Cardiac fibroblast (primary cell): ENCODE measurements at regions not wholly inside any gene's neighbourhood (a gene's known extent, or its start where the extent isn't known, plus 50 kb on each side); places are given as distances from the start of the nearest gene placed in this dataset.

Source experiments
- DNase-seq, 2 donors: peaks; one replicate each; pipeline versions ENCODE4 v3.0.0 to v3.0.0-alpha.2; 2010; ENCODE audit warnings: low read depth in 2 of 2
- H3K4me3 ChIP-seq, 2 donors: replicated peaks in 1 of 2; 1 replicate in 1 of 2; 2 replicates in 1 of 2; pipeline ENCODE4 v1.5.1; 2011; ENCODE audit warnings: low read depth in 2 of 2, low read length in 2 of 2, mild to moderate bottlenecking in 2 of 2, moderate library complexity in 1 of 2
- TF ChIP-seq, protein P1 (sequence below): IDR thresholded peaks from one replicate; pipeline ENCODE4 v1.5.1; 2011; ENCODE audit warnings: low read depth, mild to moderate bottlenecking, low read length, inconsistent platforms

DNA sequence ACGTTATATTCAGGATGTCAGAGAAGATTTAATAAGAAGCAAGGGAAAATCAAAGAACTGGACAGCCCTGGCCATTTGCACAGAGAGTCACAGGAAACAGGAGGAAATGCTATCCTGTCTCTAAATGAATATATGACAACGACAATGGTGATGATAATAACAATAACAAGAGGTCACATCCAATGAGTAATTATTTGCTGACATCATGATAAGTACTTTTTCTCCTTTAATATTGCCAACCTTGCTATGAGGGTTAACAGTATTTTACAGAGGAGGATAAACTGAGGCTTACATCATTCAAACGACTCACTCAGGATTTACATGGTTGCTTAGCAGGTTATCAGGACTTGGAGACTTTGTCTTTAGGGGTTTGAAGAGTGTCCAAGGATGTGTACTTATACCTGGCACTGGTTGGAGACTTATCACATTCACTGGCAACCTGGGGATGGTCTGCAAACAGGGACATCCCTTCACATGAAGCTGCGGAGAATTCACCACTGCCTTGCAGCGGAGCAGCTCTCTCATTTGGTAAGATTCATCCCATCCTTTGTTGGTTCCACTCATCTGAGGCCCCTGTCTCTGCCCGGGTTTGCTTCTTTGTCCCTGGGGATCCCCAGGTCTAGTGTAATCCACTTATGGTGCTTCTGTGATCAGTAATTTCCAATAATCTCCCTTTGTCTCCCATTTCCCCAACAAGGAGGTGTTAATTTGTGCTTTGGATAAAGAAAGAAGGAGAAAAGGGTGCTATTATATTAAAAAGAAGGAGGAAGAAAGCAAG is 637.8 kb downstream of the BCL11B start:
- no peak overlapping the region for H3K4me3 ChIP-seq
- DNase-seq, result no peak
- TF ChIP-seq, protein P1, sequence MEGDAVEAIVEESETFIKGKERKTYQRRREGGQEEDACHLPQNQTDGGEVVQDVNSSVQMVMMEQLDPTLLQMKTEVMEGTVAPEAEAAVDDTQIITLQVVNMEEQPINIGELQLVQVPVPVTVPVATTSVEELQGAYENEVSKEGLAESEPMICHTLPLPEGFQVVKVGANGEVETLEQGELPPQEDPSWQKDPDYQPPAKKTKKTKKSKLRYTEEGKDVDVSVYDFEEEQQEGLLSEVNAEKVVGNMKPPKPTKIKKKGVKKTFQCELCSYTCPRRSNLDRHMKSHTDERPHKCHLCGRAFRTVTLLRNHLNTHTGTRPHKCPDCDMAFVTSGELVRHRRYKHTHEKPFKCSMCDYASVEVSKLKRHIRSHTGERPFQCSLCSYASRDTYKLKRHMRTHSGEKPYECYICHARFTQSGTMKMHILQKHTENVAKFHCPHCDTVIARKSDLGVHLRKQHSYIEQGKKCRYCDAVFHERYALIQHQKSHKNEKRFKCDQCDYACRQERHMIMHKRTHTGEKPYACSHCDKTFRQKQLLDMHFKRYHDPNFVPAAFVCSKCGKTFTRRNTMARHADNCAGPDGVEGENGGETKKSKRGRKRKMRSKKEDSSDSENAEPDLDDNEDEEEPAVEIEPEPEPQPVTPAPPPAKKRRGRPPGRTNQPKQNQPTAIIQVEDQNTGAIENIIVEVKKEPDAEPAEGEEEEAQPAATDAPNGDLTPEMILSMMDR, result no peak

DNA sequence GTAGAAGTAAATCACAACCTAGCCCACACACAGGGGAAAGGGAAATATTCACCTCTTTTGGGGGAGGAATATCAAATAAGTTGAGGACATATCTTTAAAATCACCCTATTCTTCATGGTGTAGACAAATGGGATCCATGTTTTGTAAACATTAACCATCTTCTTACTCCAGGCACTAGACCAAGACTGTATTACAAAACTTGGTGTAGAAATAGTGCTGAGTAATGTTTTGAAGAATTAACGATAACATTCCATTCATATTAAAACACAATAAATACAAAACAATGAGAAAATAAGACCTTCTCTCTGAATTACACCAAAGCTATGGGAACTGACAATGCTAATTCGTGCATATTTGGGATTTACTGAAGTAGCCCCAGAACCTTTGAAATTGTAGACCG is 633.6 kb downstream of the BCL11B start:
- DNase-seq, result no peak
- no peak overlapping the region for H3K4me3 ChIP-seq
- TF ChIP-seq, protein P1, result no peak

DNA sequence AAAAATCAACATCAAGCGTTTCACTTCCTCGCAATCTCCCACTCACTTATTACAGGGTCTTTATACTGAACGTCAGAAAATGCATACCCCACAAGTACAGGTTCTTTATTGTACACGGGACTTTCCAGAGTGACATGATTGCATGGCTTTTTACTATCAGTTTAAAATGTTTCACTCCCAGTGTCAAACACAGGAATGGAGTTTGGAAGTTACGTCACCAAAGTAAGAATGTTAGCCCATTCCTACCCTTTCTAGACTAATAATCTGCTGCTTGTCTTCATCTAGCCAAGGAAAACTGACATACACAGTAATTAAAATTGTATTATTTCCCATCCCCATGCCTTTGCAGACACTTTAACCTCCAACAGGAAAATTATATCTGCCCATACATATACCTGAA is 624.2 kb downstream of the BCL11B start:
- TF ChIP-seq, protein P1, result no peak
- DNase-seq, result no peak
- no peak overlapping the region for H3K4me3 ChIP-seq

DNA sequence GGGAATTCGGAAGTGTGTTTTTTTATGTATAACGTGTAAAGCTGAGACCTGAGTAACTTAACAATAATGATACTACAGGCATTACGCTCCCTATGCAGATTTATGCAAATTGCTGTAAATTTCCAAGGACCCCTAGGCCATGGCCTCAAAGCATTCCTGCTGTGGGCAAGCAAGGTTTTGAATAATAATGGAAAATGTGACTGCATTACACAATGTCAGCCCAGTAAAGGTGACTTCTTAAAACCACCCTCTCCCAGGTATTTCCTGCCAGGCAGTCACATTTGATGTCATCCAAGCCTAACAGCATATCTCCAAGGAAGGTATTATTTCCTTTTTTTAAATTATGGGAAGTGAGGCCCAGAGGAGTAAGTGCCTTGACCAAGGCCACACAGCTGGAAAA is 621.0 kb downstream of the BCL11B start:
- no peak for DNase-seq
- no peak overlapping the region for H3K4me3 ChIP-seq
- TF ChIP-seq, protein P1, result no peak

DNA sequence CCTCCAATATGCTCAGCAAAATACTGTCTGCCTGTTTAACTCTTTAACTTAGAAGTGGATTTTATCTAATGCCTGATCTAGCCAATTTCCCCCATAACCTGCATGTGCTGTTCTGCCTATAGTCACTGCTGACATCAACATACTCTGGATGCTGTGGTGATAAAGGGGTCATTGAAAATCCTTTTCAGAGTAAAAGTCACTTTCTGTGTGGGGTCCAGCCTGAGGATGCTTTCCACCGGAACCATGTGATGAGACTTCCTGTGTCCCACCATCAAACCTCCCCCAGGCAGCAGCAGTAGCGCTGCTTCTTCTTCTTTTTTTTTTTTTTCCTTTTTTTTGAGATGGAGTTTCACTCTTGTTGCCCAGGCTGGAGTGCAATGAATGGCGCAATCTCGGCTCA is 607.0 kb downstream of the BCL11B start:
- DNase-seq, result no peak
- no peak overlapping the region for H3K4me3 ChIP-seq
- TF ChIP-seq, protein P1, result no peak

DNA sequence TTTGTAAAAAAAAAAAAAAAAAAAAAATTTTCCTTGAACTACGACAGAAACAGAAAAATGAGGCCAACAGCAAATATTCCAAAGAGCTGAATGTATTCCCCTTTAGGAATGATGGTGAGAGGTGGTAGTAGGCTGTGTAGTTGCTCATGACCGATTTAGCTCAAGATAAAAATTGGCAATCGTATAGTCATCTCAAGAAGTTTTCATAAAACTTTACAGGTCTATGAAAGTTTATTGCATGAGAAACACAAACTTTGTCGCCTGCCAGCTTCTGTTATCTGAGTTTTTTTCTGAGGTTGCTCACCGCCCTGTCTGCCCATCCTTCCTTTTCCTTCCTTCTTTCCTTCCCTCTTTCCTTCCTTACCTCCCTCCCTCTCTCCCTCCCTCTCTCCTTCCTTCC is 605.5 kb downstream of the BCL11B start:
- no peak overlapping the region for H3K4me3 ChIP-seq
- DNase-seq, result no peak
- TF ChIP-seq, protein P1, result no peak

DNA sequence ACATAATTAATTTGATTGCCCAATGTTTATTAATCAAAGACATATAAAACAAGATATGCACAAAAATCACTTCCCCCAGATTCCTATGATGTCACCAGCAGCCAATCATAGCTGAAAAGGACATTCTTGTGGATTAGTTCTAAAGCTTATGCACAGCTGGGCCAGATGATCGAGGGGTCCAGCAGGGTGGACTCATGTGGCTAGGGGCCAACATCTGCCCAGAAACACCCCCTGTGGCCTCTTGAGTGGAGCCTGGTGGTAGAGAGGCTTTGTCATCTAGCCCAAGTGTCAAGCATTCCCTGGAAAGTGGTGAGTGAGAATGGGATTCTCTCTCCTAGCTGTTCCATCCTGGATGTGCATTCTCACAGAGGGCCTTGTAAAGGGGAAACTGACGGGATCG is 590.0 kb downstream of the BCL11B start:
- no peak overlapping the region for H3K4me3 ChIP-seq
- DNase-seq, result no peak
- TF ChIP-seq, protein P1, result no peak
